WTC11 (cell line): ENCODE measurements at regions not wholly inside any gene's neighbourhood (a gene's known extent, or its start where the extent isn't known, plus 50 kb on each side); places are given as distances from the start of the nearest gene placed in this dataset.

ENCODE experiments used
- ATAC-seq: fragments of 200-7000 bp; cut with Tn5 transposase; 2 replicates; pipeline ENCODE4 v1.10.0; 2021; ENCODE audit warnings: mild to moderate bottlenecking, moderate library complexity
- CTCF ChIA-PET: fragments of 300-600 bp; sonication (Branson Sonifier 250); formaldehyde crosslinking; loops from one replicate; lab custom pipeline; 2021; ENCODE audit warnings: antibody characterized with exemption; lab: Charles Lee
- POLR2A ChIA-PET: fragments of 350-600 bp; sonication (Branson Sonifier 250); formaldehyde crosslinking; loops from one replicate; lab custom pipeline; 2021; ENCODE audit warnings: antibody characterized with exemption; lab: Charles Lee
- DNase-seq: peaks from one replicate; pipeline ENCODE4 v3.0.0; 2021; ENCODE audit warnings: low spot score
- H3K27ac Mint-ChIP-seq: 2 replicates; pipeline ENCODE4 v1.8.0; 2021; ENCODE audit warnings: mixed read lengths
- H3K27me3 Mint-ChIP-seq: 2 replicates; pipeline ENCODE4 v1.8.0; 2021; ENCODE audit warnings: low read depth, mild to moderate bottlenecking, moderate library complexity, mixed read lengths
- H3K36me3 Mint-ChIP-seq: 2 replicates; pipeline ENCODE4 v1.8.0; 2021; ENCODE audit warnings: mixed read lengths
- H3K4me1 Mint-ChIP-seq: 2 replicates; pipeline ENCODE4 v1.8.0; 2022; ENCODE audit warnings: mixed read lengths
- H3K4me3 Mint-ChIP-seq: 2 replicates; pipeline ENCODE4 v1.8.0; 2021; ENCODE audit warnings: mild to moderate bottlenecking, moderate library complexity, mixed read lengths
- H3K9me3 Mint-ChIP-seq: 2 replicates; pipeline ENCODE4 v1.8.0; 2021; ENCODE audit warnings: mixed read lengths
- CBFB ChIP-seq: sonication (generic); formaldehyde crosslinking; IDR thresholded peaks from 2 replicates; pipeline ENCODE4 v1.8.1; 2022; ENCODE audit warnings: mild to moderate bottlenecking, low read depth, missing genetic modification reagents
- ELF4 ChIP-seq: sonication (generic); formaldehyde crosslinking; IDR thresholded peaks from 2 replicates; pipeline ENCODE4 v1.8.1; 2022; ENCODE audit warnings: low read depth, mild to moderate bottlenecking, moderate library complexity, missing genetic modification reagents
- EMX1 ChIP-seq: fragments of 250-450 bp; sonication (Bioruptor Pico); IDR thresholded peaks from 2 replicates; pipeline ENCODE4 v1.8.0; 2021; ENCODE audit warnings: mild to moderate bottlenecking
- FOXP1 ChIP-seq: sonication (generic); formaldehyde crosslinking; IDR thresholded peaks from 2 replicates; pipeline ENCODE4 v1.8.0; 2022; ENCODE audit warnings: missing genetic modification reagents, mild to moderate bottlenecking, moderate library complexity, borderline replicate concordance
- GRHL2 ChIP-seq: fragments of 250-450 bp; sonication (Bioruptor Pico); IDR thresholded peaks from 2 replicates; pipeline ENCODE4 v1.8.0; 2022; ENCODE audit warnings: mild to moderate bottlenecking, moderate library complexity; ENCODE audit not compliant: insufficient replicate concordance, severe bottlenecking
- HMGA2 ChIP-seq: fragments of 250-450 bp; sonication (Bioruptor Pico); IDR thresholded peaks from 2 replicates; pipeline ENCODE4 v1.4.0; 2021; ENCODE audit warnings: mild to moderate bottlenecking, moderate library complexity
- JUN ChIP-seq: sonication (generic); formaldehyde crosslinking; IDR thresholded peaks from 2 replicates; pipeline ENCODE4 v1.8.0; 2023; ENCODE audit warnings: mild to moderate bottlenecking, missing genetic modification reagents
- MYBL2 ChIP-seq: sonication (generic); formaldehyde crosslinking; IDR thresholded peaks from 2 replicates; pipeline ENCODE4 v1.8.1; 2023; ENCODE audit warnings: mild to moderate bottlenecking, moderate library complexity, missing genetic modification reagents
- NFE2L1 ChIP-seq: sonication (generic); formaldehyde crosslinking; IDR thresholded peaks from 2 replicates; pipeline ENCODE4 v1.8.1; 2023; ENCODE audit warnings: missing genetic modification reagents
- NR3C1 ChIP-seq: sonication (generic); formaldehyde crosslinking; conservative IDR thresholded peaks from 2 replicates; pipeline ENCODE4 v1.8.1; 2023; ENCODE audit warnings: low read depth, mild to moderate bottlenecking, missing genetic modification reagents
- RORB ChIP-seq: fragments of 250-450 bp; sonication (Bioruptor Pico); IDR thresholded peaks from 2 replicates; pipeline ENCODE4 v1.9.0; 2021; ENCODE audit warnings: mild to moderate bottlenecking
- SMAD4 ChIP-seq: sonication (generic); formaldehyde crosslinking; IDR thresholded peaks from 2 replicates; pipeline ENCODE4 v1.8.0; 2022; ENCODE audit warnings: mild to moderate bottlenecking, missing genetic modification reagents
- ZBTB21 ChIP-seq: sonication (generic); formaldehyde crosslinking; IDR thresholded peaks from 2 replicates; pipeline ENCODE4 v1.8.1; 2023; ENCODE audit warnings: mild to moderate bottlenecking, missing genetic modification reagents, borderline replicate concordance
- ZNF121 ChIP-seq: sonication (generic); formaldehyde crosslinking; IDR thresholded peaks from 2 replicates; pipeline ENCODE4 v1.8.0; 2023; ENCODE audit warnings: missing genetic modification reagents
- ZNF317 ChIP-seq: sonication (generic); formaldehyde crosslinking; IDR thresholded peaks from 2 replicates; pipeline ENCODE4 v1.8.1; 2023; ENCODE audit warnings: low read depth, mild to moderate bottlenecking, moderate library complexity, missing genetic modification reagents, borderline replicate concordance
- TF ChIP-seq, protein P1 (sequence below): sonication (generic); formaldehyde crosslinking; IDR thresholded peaks from 2 replicates; pipeline ENCODE4 v1.8.0; 2022; ENCODE audit warnings: missing genetic modification reagents
- TF ChIP-seq, protein P2 (sequence below): fragments of 200-600 bp; IDR thresholded peaks from 2 replicates; pipeline ENCODE4 v1.8.0; 2022; ENCODE audit warnings: antibody characterized with exemption
- TF ChIP-seq, protein P3 (sequence below): sonication (generic); formaldehyde crosslinking; IDR thresholded peaks from 2 replicates; pipeline ENCODE4 v1.8.1; 2022; ENCODE audit warnings: low read depth, mild to moderate bottlenecking, moderate library complexity, missing genetic modification reagents, borderline replicate concordance
- TF ChIP-seq, protein P4 (sequence below): sonication (generic); formaldehyde crosslinking; conservative IDR thresholded peaks from 2 replicates; pipeline ENCODE4 v1.8.1; 2022; ENCODE audit warnings: mild to moderate bottlenecking, missing genetic modification reagents
- TF ChIP-seq, protein P5 (sequence below): sonication (generic); formaldehyde crosslinking; IDR thresholded peaks from 2 replicates; pipeline ENCODE4 v1.8.1; 2023; ENCODE audit warnings: mild to moderate bottlenecking, missing genetic modification reagents
- TF ChIP-seq, protein P6 (sequence below): sonication (generic); formaldehyde crosslinking; IDR thresholded peaks from 2 replicates; pipeline ENCODE4 v1.8.1; 2023; ENCODE audit warnings: mild to moderate bottlenecking, missing genetic modification reagents, moderate library complexity
- TF ChIP-seq, protein P7 (sequence below): sonication (generic); formaldehyde crosslinking; IDR thresholded peaks from 2 replicates; pipeline ENCODE4 v1.8.0; 2023; ENCODE audit warnings: missing genetic modification reagents
- TF ChIP-seq, protein P8 (sequence below): sonication (generic); formaldehyde crosslinking; IDR thresholded peaks from 2 replicates; pipeline ENCODE4 v1.8.0; 2022; ENCODE audit warnings: mild to moderate bottlenecking, missing genetic modification reagents

DNA sequence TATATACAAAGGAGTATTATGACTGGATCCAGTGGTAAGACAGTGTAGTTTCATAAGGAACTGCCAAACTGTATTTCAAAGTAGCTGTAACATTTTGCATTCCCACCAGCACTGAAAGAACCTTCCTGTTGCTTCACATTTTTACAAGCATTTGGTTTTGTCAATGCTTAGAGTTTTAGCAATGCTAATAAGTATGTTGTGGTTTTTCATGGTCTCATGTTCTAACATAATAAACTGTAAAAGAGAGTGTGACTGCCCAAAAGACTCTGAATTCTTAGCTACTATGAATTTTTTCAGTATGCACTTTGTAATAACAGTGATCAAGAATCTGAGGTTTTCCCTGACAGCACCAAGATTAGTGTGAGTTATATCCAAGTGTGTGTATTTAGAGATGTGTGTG, 604.2 kb downstream of the XIRP2 start:
- peaks cover 5% of the 10 kb centered on the region for H3K36me3 Mint-ChIP-seq
- DNase-seq (no peak), ATAC-seq (no peak)
- ChIA-PET POLR2A (no interaction called here), CTCF (no interaction called here)
- no peaks in the 10 kb centered on the region for H3K27me3 Mint-ChIP-seq
- H3K4me3 Mint-ChIP-seq, result no peak overlapping the region
- H3K27ac Mint-ChIP-seq, result peak overlapping the region; percentile 0; the same call in 1 of the 2 replicates
- TF ChIP-seq, protein P1, sequence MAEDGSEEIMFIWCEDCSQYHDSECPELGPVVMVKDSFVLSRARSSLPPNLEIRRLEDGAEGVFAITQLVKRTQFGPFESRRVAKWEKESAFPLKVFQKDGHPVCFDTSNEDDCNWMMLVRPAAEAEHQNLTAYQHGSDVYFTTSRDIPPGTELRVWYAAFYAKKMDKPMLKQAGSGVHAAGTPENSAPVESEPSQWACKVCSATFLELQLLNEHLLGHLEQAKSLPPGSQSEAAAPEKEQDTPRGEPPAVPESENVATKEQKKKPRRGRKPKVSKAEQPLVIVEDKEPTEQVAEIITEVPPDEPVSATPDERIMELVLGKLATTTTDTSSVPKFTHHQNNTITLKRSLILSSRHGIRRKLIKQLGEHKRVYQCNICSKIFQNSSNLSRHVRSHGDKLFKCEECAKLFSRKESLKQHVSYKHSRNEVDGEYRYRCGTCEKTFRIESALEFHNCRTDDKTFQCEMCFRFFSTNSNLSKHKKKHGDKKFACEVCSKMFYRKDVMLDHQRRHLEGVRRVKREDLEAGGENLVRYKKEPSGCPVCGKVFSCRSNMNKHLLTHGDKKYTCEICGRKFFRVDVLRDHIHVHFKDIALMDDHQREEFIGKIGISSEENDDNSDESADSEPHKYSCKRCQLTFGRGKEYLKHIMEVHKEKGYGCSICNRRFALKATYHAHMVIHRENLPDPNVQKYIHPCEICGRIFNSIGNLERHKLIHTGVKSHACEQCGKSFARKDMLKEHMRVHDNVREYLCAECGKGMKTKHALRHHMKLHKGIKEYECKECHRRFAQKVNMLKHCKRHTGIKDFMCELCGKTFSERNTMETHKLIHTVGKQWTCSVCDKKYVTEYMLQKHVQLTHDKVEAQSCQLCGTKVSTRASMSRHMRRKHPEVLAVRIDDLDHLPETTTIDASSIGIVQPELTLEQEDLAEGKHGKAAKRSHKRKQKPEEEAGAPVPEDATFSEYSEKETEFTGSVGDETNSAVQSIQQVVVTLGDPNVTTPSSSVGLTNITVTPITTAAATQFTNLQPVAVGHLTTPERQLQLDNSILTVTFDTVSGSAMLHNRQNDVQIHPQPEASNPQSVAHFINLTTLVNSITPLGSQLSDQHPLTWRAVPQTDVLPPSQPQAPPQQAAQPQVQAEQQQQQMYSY (CRISPR knock-in tag), result no peak
- TF ChIP-seq CBFB (CRISPR knock-in tag), result no peak
- no peak for TF ChIP-seq HMGA2
- TF ChIP-seq, protein P2, sequence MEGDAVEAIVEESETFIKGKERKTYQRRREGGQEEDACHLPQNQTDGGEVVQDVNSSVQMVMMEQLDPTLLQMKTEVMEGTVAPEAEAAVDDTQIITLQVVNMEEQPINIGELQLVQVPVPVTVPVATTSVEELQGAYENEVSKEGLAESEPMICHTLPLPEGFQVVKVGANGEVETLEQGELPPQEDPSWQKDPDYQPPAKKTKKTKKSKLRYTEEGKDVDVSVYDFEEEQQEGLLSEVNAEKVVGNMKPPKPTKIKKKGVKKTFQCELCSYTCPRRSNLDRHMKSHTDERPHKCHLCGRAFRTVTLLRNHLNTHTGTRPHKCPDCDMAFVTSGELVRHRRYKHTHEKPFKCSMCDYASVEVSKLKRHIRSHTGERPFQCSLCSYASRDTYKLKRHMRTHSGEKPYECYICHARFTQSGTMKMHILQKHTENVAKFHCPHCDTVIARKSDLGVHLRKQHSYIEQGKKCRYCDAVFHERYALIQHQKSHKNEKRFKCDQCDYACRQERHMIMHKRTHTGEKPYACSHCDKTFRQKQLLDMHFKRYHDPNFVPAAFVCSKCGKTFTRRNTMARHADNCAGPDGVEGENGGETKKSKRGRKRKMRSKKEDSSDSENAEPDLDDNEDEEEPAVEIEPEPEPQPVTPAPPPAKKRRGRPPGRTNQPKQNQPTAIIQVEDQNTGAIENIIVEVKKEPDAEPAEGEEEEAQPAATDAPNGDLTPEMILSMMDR, result no peak
- TF ChIP-seq, protein P3, sequence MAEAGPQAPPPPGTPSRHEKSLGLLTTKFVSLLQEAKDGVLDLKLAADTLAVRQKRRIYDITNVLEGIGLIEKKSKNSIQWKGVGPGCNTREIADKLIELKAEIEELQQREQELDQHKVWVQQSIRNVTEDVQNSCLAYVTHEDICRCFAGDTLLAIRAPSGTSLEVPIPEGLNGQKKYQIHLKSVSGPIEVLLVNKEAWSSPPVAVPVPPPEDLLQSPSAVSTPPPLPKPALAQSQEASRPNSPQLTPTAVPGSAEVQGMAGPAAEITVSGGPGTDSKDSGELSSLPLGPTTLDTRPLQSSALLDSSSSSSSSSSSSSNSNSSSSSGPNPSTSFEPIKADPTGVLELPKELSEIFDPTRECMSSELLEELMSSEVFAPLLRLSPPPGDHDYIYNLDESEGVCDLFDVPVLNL, result no peak
- no peak for TF ChIP-seq ELF4 (CRISPR knock-in tag)
- TF ChIP-seq, protein P4, sequence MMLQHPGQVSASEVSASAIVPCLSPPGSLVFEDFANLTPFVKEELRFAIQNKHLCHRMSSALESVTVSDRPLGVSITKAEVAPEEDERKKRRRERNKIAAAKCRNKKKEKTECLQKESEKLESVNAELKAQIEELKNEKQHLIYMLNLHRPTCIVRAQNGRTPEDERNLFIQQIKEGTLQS (CRISPR knock-in tag), result no peak
- TF ChIP-seq, protein P5, sequence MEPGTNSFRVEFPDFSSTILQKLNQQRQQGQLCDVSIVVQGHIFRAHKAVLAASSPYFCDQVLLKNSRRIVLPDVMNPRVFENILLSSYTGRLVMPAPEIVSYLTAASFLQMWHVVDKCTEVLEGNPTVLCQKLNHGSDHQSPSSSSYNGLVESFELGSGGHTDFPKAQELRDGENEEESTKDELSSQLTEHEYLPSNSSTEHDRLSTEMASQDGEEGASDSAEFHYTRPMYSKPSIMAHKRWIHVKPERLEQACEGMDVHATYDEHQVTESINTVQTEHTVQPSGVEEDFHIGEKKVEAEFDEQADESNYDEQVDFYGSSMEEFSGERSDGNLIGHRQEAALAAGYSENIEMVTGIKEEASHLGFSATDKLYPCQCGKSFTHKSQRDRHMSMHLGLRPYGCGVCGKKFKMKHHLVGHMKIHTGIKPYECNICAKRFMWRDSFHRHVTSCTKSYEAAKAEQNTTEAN (CRISPR knock-in tag), result no peak
- no peak for TF ChIP-seq ZNF121 (CRISPR knock-in tag)
- no peak for TF ChIP-seq NR3C1 (CRISPR knock-in tag)
- no peak for TF ChIP-seq JUN (CRISPR knock-in tag)
- no peak for TF ChIP-seq ZNF317
- TF ChIP-seq, protein P6, sequence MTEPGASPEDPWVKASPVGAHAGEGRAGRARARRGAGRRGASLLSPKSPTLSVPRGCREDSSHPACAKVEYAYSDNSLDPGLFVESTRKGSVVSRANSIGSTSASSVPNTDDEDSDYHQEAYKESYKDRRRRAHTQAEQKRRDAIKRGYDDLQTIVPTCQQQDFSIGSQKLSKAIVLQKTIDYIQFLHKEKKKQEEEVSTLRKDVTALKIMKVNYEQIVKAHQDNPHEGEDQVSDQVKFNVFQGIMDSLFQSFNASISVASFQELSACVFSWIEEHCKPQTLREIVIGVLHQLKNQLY (CRISPR knock-in tag), result no peak
- TF ChIP-seq EMX1 (CRISPR knock-in tag), result no peak
- TF ChIP-seq MYBL2 (CRISPR knock-in tag), result no peak
- no peak for TF ChIP-seq ZBTB21
- peaks cover 35% of the 10 kb centered on the region for H3K4me1 Mint-ChIP-seq
- no peaks in the 10 kb centered on the region for H3K9me3 Mint-ChIP-seq

DNA sequence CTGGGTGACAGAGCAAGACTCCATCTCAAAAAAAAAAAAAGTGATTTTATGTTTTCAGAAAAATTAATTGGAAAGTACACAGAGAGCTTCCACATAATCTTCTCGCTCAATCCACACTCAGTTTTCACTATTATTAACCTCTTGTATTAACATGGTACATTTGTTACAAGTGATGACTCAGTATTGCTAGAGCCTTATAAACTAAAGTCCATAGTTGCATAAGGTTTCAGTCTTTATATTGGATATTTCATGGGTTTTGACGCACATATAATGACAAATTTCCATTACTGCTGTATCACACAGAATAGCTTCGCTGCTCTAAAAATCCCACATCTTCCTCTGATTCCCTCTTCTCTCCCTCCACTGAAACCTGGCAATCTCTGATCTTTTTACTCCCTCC, 603.5 kb downstream of the XIRP2 start:
- ChIA-PET CTCF (no interaction called here), POLR2A (no interaction called here)
- no peak for DNase-seq
- Mint-ChIP-seq H3K9me3 (no peaks in the 10 kb centered on the region), H3K36me3 (peaks cover 5% of the 10 kb centered on the region), H3K4me1 (peaks cover 34% of the 10 kb centered on the region), H3K27me3 (no peaks in the 10 kb centered on the region), H3K4me3 (no peak overlapping the region), H3K27ac (peak overlapping the region; percentile 0; the same call in 1 of the 2 replicates)
- ATAC-seq, result no peak
- TF ChIP-seq, protein P7, sequence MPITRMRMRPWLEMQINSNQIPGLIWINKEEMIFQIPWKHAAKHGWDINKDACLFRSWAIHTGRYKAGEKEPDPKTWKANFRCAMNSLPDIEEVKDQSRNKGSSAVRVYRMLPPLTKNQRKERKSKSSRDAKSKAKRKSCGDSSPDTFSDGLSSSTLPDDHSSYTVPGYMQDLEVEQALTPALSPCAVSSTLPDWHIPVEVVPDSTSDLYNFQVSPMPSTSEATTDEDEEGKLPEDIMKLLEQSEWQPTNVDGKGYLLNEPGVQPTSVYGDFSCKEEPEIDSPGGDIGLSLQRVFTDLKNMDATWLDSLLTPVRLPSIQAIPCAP (CRISPR knock-in tag), result no peak
- TF ChIP-seq GRHL2 (no peak), NFE2L1 (no peak), FOXP1 (CRISPR knock-in tag) (no peak), SMAD4 (no peak), MYBL2 (CRISPR knock-in tag) (no peak), NR3C1 (CRISPR knock-in tag) (no peak), RORB (no peak)
- TF ChIP-seq, protein P8, sequence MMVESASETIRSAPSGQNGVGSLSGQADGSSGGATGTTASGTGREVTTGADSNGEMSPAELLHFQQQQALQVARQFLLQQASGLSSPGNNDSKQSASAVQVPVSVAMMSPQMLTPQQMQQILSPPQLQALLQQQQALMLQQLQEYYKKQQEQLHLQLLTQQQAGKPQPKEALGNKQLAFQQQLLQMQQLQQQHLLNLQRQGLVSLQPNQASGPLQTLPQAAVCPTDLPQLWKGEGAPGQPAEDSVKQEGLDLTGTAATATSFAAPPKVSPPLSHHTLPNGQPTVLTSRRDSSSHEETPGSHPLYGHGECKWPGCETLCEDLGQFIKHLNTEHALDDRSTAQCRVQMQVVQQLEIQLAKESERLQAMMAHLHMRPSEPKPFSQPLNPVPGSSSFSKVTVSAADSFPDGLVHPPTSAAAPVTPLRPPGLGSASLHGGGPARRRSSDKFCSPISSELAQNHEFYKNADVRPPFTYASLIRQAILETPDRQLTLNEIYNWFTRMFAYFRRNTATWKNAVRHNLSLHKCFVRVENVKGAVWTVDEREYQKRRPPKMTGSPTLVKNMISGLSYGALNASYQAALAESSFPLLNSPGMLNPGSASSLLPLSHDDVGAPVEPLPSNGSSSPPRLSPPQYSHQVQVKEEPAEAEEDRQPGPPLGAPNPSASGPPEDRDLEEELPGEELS (CRISPR knock-in tag), result no peak
